Testis (tissue), 2 donors: ENCODE measurements at regions not wholly inside any gene's neighbourhood (a gene's known extent, or its start where the extent isn't known, plus 50 kb on each side); places are given as distances from the start of the nearest gene placed in this dataset.

ENCODE experiments used
- CTCF ChIP-seq, 3 experiments: fragments of 450-650 bp in 2 of 3; fragments of 200-600 bp in 1 of 3; sonication (generic) in 1 of 3; IDR thresholded peaks; one replicate each; pipeline ENCODE4 v1.5.1; 2016 to 2019; ENCODE audit warnings: antibody characterized with exemption in 3 of 3, mild to moderate bottlenecking in 2 of 3, moderate library complexity in 1 of 3
- POLR2A ChIP-seq: fragments of 450-650 bp; IDR thresholded peaks from one replicate; pipeline ENCODE4 v1.6.1; 2017; ENCODE audit warnings: antibody characterized with exemption, mild to moderate bottlenecking, moderate library complexity

GRCh38 chr16:80314042-80314441 lies 226.8 kb upstream of the DYNLRB2 start:
- no peak for TF ChIP-seq CTCF (IDR thresholded peaks at IDR 0.05)
- TF ChIP-seq POLR2A, result no peak
